Stomach smooth muscle (tissue), 2 donors: ENCODE measurements at regions not wholly inside any gene's neighbourhood (a gene's known extent, or its start where the extent isn't known, plus 50 kb on each side); places are given as distances from the start of the nearest gene placed in this dataset.

Experiments
- H3K27ac ChIP-seq: one replicate; pipeline ENCODE4 v1.7.0; 2013; ENCODE audit warnings: mild to moderate bottlenecking, low read length, inconsistent platforms
- H3K27me3 ChIP-seq, 2 donors: one replicate each; pipeline ENCODE4 v1.7.0; 2013; ENCODE audit warnings: low read length in 2 of 2; ENCODE audit not compliant: insufficient read depth in 2 of 2, control insufficient read depth in 1 of 2
- H3K36me3 ChIP-seq, 2 donors: one replicate each; pipeline ENCODE4 v1.7.0; 2013; ENCODE audit warnings: low read length in 2 of 2; ENCODE audit not compliant: control insufficient read depth in 2 of 2, insufficient read depth in 2 of 2
- H3K4me1 ChIP-seq: one replicate; pipeline ENCODE4 v1.7.0; 2013; ENCODE audit warnings: low read length; ENCODE audit not compliant: control insufficient read depth, insufficient read depth
- H3K4me3 ChIP-seq, 2 donors: one replicate each; pipeline ENCODE4 v1.7.0; 2013; ENCODE audit warnings: low read length in 2 of 2
- H3K9ac ChIP-seq, 2 donors: one replicate each; pipeline ENCODE4 v1.7.0; 2013; ENCODE audit warnings: low read length in 2 of 2, mild to moderate bottlenecking in 1 of 2
- H3K9me3 ChIP-seq, 2 donors: one replicate each; pipeline ENCODE4 v1.7.0; 2013; ENCODE audit warnings: low read length in 2 of 2; ENCODE audit not compliant: control insufficient read depth in 2 of 2
- donor health status: healthy.
- donor health status: Pancreatic carcinoma.

DNA sequence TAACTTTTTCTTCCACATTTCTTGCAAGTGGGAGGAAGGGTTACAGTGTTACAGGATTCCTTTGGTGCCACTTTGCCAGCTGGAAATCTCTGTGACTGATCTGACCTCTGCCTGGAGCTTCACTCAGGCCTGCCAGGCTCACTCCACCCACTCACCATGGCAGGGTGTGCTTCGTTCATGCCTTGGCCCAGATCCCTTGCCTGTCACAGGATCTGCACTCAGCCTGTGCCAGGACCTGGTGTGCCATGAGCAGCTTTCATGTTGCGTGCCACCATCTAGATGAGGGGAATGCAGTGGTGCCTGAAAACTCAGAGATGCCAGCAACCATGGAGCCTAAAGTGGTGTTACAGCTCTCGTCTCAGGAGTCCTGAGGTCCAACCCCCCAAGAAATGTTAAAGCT is 2596.4 kb downstream of the PCDH7 start:
- H3K27ac ChIP-seq, result no peak overlapping the region
- H3K9ac ChIP-seq, result no peak overlapping the region
- H3K9me3 ChIP-seq, result peaks cover 0 to 3% of the 10 kb centered on the region in 2 donors
- H3K36me3 ChIP-seq, result no peaks in the 10 kb centered on the region
- no peaks in the 10 kb centered on the region for H3K4me1 ChIP-seq
- H3K27me3 ChIP-seq, result no peaks in the 10 kb centered on the region
- no peak overlapping the region for H3K4me3 ChIP-seq

GRCh38 chr4:33323393-33323792 is 2603.2 kb downstream of the PCDH7 start:
- Histone ChIP-seq H3K36me3 (no peaks in the 10 kb centered on the region), H3K27me3 (no peaks in the 10 kb centered on the region), H3K9me3 (no peaks in the 10 kb centered on the region)

DNA sequence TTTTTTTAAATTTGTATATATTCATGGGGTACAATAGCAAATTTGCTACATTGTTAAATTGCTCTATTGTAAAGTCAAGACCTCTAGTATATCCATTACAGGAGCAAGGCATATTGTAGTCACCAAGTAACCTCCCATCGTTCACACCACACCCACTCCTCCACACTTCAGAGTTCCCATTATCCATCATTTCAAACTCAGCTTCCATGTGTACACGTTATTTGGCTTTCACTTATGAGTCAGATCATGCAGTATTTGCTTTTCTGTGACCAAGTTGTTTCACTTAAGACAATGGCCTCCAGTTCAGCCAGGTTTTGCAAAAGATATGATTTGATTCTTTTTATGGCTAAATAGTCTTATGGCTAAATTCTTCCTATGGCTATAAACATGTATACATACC is 2614.2 kb downstream of the PCDH7 start:
- Histone ChIP-seq H3K4me3 (no peak overlapping the region), H3K27me3 (no peaks in the 10 kb centered on the region), H3K4me1 (no peaks in the 10 kb centered on the region), H3K27ac (no peak overlapping the region), H3K9me3 (peaks cover 2 to 10% of the 10 kb centered on the region in 2 donors), H3K36me3 (no peaks in the 10 kb centered on the region), H3K9ac (no peak overlapping the region)

More at GRCh38 chr4:33323393-33323792, 2603.2 kb downstream of the PCDH7 start:
- no peaks in the 10 kb centered on the region for H3K4me1 ChIP-seq
- H3K27ac ChIP-seq, result no peak overlapping the region
- H3K4me3 ChIP-seq, result no peak overlapping the region
- H3K9ac ChIP-seq, result no peak overlapping the region

DNA sequence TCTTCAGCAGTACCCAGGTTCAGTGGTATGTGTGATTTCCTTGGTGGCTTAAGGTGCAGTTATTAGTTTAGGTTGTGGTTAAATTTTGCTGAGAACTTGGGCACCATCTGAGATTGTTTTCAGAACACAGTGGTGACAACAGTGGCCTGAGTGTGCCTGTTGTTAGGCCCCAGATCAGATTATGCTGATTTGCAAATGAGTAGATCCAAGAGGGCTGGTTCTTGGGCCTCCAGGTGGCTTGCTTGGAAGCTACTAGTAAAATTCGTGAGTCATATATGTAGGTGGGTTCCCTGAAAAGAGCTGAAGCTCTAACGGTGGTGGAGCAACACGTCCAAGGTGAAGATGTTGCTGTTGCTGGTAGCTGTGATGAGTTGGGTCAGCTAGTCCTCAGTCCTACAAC is 2619.6 kb downstream of the PCDH7 start:
- no peak overlapping the region for H3K9ac ChIP-seq
- no peaks in the 10 kb centered on the region for H3K4me1 ChIP-seq
- H3K27me3 ChIP-seq, result no peaks in the 10 kb centered on the region
- no peaks in the 10 kb centered on the region for H3K36me3 ChIP-seq
- no peak overlapping the region for H3K4me3 ChIP-seq
- H3K27ac ChIP-seq, result no peak overlapping the region
- H3K9me3 ChIP-seq, result no peaks in the 10 kb centered on the region

- Histone ChIP-seq H3K27ac (no peak overlapping the region), H3K36me3 (no peaks in the 10 kb centered on the region), H3K4me3 (no peak overlapping the region), H3K9ac (no peak overlapping the region), H3K9me3 (no peaks in the 10 kb centered on the region), H3K4me1 (no peaks in the 10 kb centered on the region), H3K27me3 (no peaks in the 10 kb centered on the region)
Measured at GRCh38 chr4:33340168-33340567, 2620.0 kb downstream of the PCDH7 start.

DNA sequence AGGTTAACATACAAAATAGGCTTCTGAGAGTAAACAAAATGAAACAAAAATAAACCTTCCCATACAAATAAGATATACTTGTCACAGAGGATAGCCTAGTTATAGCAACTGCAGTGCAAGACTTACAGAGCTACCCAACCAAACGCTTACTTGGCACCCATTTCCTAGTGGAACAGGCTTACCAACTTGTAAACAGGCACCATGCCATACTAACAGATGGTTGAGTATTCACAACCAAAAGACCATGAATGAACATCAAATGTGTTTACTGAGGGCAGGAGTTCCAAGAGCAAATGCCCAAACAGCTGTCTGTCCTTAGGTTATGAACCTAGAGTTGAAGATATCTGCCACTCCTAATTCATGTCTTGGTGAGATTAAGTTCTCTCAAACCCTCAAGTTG is 2629.2 kb downstream of the PCDH7 start:
- no peaks in the 10 kb centered on the region for H3K27me3 ChIP-seq
- no peak overlapping the region for H3K27ac ChIP-seq
- H3K4me3 ChIP-seq, result no peak overlapping the region
- H3K4me1 ChIP-seq, result no peaks in the 10 kb centered on the region
- no peaks in the 10 kb centered on the region for H3K36me3 ChIP-seq
- H3K9ac ChIP-seq, result no peak overlapping the region
- H3K9me3 ChIP-seq, result no peaks in the 10 kb centered on the region

DNA sequence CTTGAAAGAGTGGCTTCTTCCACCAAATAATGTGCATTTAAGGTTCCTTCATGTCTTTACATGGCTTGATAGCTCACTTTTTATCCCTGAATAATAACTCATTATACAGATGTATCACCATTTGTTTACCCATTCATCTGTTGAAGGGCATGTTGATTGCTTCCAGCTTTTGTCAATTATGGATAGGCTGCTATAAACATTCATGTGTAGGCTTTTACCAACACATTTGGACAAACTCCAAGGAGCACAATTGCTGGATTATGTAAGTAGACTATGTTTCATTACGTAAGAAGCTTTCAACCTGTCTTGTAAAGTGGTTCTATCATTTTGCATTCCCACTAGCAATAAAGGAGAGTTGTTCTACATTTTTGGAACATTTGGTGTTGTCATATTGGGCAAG is 2637.0 kb downstream of the PCDH7 start:
- Histone ChIP-seq H3K36me3 (no peaks in the 10 kb centered on the region), H3K9ac (no peak overlapping the region), H3K27ac (no peak overlapping the region)

GRCh38 chr4:33369446-33369845 is 2649.3 kb downstream of the PCDH7 start:
- no peaks in the 10 kb centered on the region for H3K9me3 ChIP-seq
- H3K4me1 ChIP-seq, result no peaks in the 10 kb centered on the region
- H3K4me3 ChIP-seq, result no peak overlapping the region
- H3K27ac ChIP-seq, result no peak overlapping the region
- no peak overlapping the region for H3K9ac ChIP-seq
- no peaks in the 10 kb centered on the region for H3K27me3 ChIP-seq
- no peaks in the 10 kb centered on the region for H3K36me3 ChIP-seq

More for the DNA sequence above, 2637.0 kb downstream of the PCDH7 start:
- H3K9me3 ChIP-seq, result no peaks in the 10 kb centered on the region
- H3K4me3 ChIP-seq, result no peak overlapping the region
- no peaks in the 10 kb centered on the region for H3K27me3 ChIP-seq
- no peaks in the 10 kb centered on the region for H3K4me1 ChIP-seq

GRCh38 chr4:33381816-33382215 is 2661.6 kb downstream of the PCDH7 start:
- Histone ChIP-seq H3K4me3 (no peak overlapping the region), H3K27ac (no peak overlapping the region), H3K27me3 (no peaks in the 10 kb centered on the region), H3K36me3 (no peaks in the 10 kb centered on the region), H3K4me1 (no peaks in the 10 kb centered on the region), H3K9ac (no peak overlapping the region), H3K9me3 (no peaks in the 10 kb centered on the region)

- H3K9me3 ChIP-seq, result no peaks in the 10 kb centered on the region
- H3K27me3 ChIP-seq, result no peaks in the 10 kb centered on the region
- H3K4me3 ChIP-seq, result no peak overlapping the region
- H3K27ac ChIP-seq, result no peak overlapping the region
- no peaks in the 10 kb centered on the region for H3K4me1 ChIP-seq
- H3K9ac ChIP-seq, result no peak overlapping the region
- H3K36me3 ChIP-seq, result no peaks in the 10 kb centered on the region
Measured at GRCh38 chr4:33386764-33387163, 2666.6 kb downstream of the PCDH7 start.

DNA sequence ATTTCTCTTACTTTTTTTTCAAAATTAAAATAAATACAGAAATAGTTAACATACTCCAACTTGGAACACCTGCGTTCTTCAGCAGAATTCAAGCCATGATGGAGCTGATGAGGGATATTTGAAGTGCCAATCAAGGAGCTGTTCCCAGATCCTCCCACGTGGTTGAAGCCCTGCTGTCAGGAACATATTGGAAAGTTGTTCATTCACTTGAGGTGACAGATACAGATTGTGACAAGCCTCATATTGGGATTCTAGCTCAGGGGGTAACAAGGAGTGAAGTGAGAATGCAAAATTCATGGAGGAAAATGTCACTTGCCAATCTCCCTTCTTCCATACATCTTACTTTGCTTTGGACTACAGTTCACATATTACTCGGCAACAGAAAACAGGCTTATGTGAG is 2670.8 kb downstream of the PCDH7 start:
- Histone ChIP-seq H3K4me1 (no peaks in the 10 kb centered on the region), H3K4me3 (no peak overlapping the region), H3K36me3 (no peaks in the 10 kb centered on the region), H3K27ac (no peak overlapping the region), H3K27me3 (no peaks in the 10 kb centered on the region), H3K9ac (no peak overlapping the region), H3K9me3 (no peaks in the 10 kb centered on the region)
